Duodenal mucosa (tissue), 2 donors: ENCODE measurements at regions not wholly inside any gene's neighbourhood (a gene's known extent, or its start where the extent isn't known, plus 50 kb on each side); places are given as distances from the start of the nearest gene placed in this dataset.

Experiments used
- H3K27ac ChIP-seq: one replicate; pipeline ENCODE4 v1.7.0; 2013; ENCODE audit warnings: low read depth, low read length
- H3K27me3 ChIP-seq, 2 donors: one replicate each; pipeline ENCODE4 v1.7.0; 2013; ENCODE audit warnings: low read length in 2 of 2, control low read depth in 1 of 2; ENCODE audit not compliant: insufficient read depth in 2 of 2, control insufficient read depth in 1 of 2
- H3K36me3 ChIP-seq, 2 donors: one replicate each; pipeline ENCODE4 v1.7.0; 2013; ENCODE audit warnings: low read length in 2 of 2, control low read depth in 1 of 2; ENCODE audit not compliant: insufficient read depth in 2 of 2, control insufficient read depth in 1 of 2
- H3K4me1 ChIP-seq, 2 donors: one replicate each; pipeline ENCODE4 v1.7.0; 2013; ENCODE audit warnings: low read length in 2 of 2, control low read depth in 1 of 2; ENCODE audit not compliant: insufficient read depth in 2 of 2, control insufficient read depth in 1 of 2
- H3K4me3 ChIP-seq, 2 donors: one replicate each; pipeline ENCODE4 v1.7.0; 2013; ENCODE audit warnings: low read length in 2 of 2, low read depth in 1 of 2
- H3K9ac ChIP-seq, 2 donors: one replicate each; pipeline ENCODE4 v1.7.0; 2013; ENCODE audit warnings: low read length in 2 of 2, low read depth in 1 of 2
- H3K9me3 ChIP-seq, 2 donors: one replicate each; pipeline ENCODE4 v1.7.0; 2013; ENCODE audit warnings: low read length in 2 of 2, control low read depth in 1 of 2; ENCODE audit not compliant: control insufficient read depth in 1 of 2

- H3K27me3 ChIP-seq = no peaks in the 10 kb centered on the region
- no peaks in the 10 kb centered on the region for H3K9me3 ChIP-seq
- no peaks in the 10 kb centered on the region for H3K36me3 ChIP-seq
- H3K9ac ChIP-seq = no peak overlapping the region
- H3K4me1 ChIP-seq = peaks cover 21 to 31% of the 10 kb centered on the region in 2 donors
- no peak overlapping the region for H3K27ac ChIP-seq
- H3K4me3 ChIP-seq = no peak overlapping the region
These were observed 57.4 kb upstream of the PSMF1 start for GRCh38 chr20:1060985-1061384.

GRCh38 chr20:1061484-1062221, 56.7 kb upstream of the PSMF1 start:
- H3K4me1 ChIP-seq = peaks cover 21 to 31% of the 10 kb centered on the region in 2 donors
- no peaks in the 10 kb centered on the region for H3K27me3 ChIP-seq
- H3K4me3 ChIP-seq = peak overlapping the region in 1 of 2 donors; percentile 41
- H3K27ac ChIP-seq = no peak overlapping the region
- H3K36me3 ChIP-seq = no peaks in the 10 kb centered on the region
- no peaks in the 10 kb centered on the region for H3K9me3 ChIP-seq
- no peak overlapping the region for H3K9ac ChIP-seq

GRCh38 chr20:1062334-1063010, 55.9 kb upstream of the PSMF1 start:
- Histone ChIP-seq H3K4me3 (peak overlapping the region in 1 of 2 donors; percentile 18), H3K27ac (no peak overlapping the region), H3K4me1 (peaks cover 21 to 31% of the 10 kb centered on the region in 2 donors), H3K9me3 (peaks cover 0 to 5% of the 10 kb centered on the region in 2 donors), H3K27me3 (no peaks in the 10 kb centered on the region), H3K36me3 (no peaks in the 10 kb centered on the region), H3K9ac (no peak overlapping the region)
